Gastrocnemius medialis (tissue), 4 donors: ENCODE measurements at regions not wholly inside any gene's neighbourhood (a gene's known extent, or its start where the extent isn't known, plus 50 kb on each side); places are given as distances from the start of the nearest gene placed in this dataset.

Experiments used
- CTCF ChIP-seq, 5 experiments: fragments of 450-650 bp in 3 of 5; fragments of 200-600 bp in 2 of 5; sonication (generic) in 2 of 5; IDR thresholded peaks in 4 of 5; conservative IDR thresholded peaks in 1 of 5; 1 replicate in 4 of 5; 2 replicates in 1 of 5; pipeline ENCODE4 v1.5.1; 2016 to 2019; ENCODE audit warnings: antibody characterized with exemption in 5 of 5, mild to moderate bottlenecking in 3 of 5, moderate library complexity in 3 of 5
- POLR2A ChIP-seq, 2 donors: fragments of 450-650 bp; IDR thresholded peaks; one replicate each; pipeline ENCODE4 v1.6.1; 2017; ENCODE audit warnings: antibody characterized with exemption in 2 of 2, mild to moderate bottlenecking in 2 of 2, moderate library complexity in 2 of 2

GRCh38 chr13:91270031-91270430 lies 77.5 kb upstream of the MIR17HG start:
- no peak for TF ChIP-seq POLR2A (IDR thresholded peaks at IDR 0.05)
- TF ChIP-seq CTCF (IDR thresholded peaks at IDR 0.05 in 4 of 5, conservative IDR thresholded peaks at IDR 0.05 in 1 of 5), result no peak
